WTC11 (cell line): ENCODE measurements at regions not wholly inside any gene's neighbourhood (a gene's known extent, or its start where the extent isn't known, plus 50 kb on each side); places are given as distances from the start of the nearest gene placed in this dataset.

Experiments
- AFF4 ChIP-seq: sonication (generic); formaldehyde crosslinking; IDR thresholded peaks from 2 replicates; pipeline ENCODE4 v1.8.1; 2023; ENCODE audit warnings: mild to moderate bottlenecking, missing genetic modification reagents, borderline replicate concordance
- CTCF ChIP-seq: fragments of 200-600 bp; IDR thresholded peaks from 2 replicates; pipeline ENCODE4 v1.8.0; 2022; ENCODE audit warnings: antibody characterized with exemption
- E2F1 ChIP-seq: sonication (generic); formaldehyde crosslinking; IDR thresholded peaks from 2 replicates; pipeline ENCODE4 v1.8.0; 2022; ENCODE audit warnings: mild to moderate bottlenecking, missing genetic modification reagents
- NFATC4 ChIP-seq: fragments of 250-450 bp; sonication (Bioruptor Pico); IDR thresholded peaks from 2 replicates; pipeline ENCODE4 v1.9.0; 2021; ENCODE audit warnings: mild to moderate bottlenecking
- PRRX2 ChIP-seq: fragments of 250-450 bp; sonication (Bioruptor Pico); IDR thresholded peaks from 2 replicates; pipeline ENCODE4 v1.8.0; 2021; ENCODE audit warnings: mild to moderate bottlenecking
- TF ChIP-seq, protein P1 (sequence below): sonication (generic); formaldehyde crosslinking; conservative IDR thresholded peaks from 2 replicates; pipeline ENCODE4 v1.8.1; 2022; ENCODE audit warnings: mild to moderate bottlenecking, missing genetic modification reagents
- TF ChIP-seq, protein P2 (sequence below): sonication (generic); formaldehyde crosslinking; IDR thresholded peaks from 2 replicates; pipeline ENCODE4 v1.8.1; 2022; ENCODE audit warnings: low read depth, missing genetic modification reagents, borderline replicate concordance
- TF ChIP-seq, protein P3 (sequence below): sonication (generic); formaldehyde crosslinking; IDR thresholded peaks from 2 replicates; pipeline ENCODE4 v1.8.1; 2023; ENCODE audit warnings: mild to moderate bottlenecking, missing genetic modification reagents, moderate library complexity
- TF ChIP-seq, protein P4 (sequence below): sonication (generic); formaldehyde crosslinking; IDR thresholded peaks from 2 replicates; pipeline ENCODE4 v1.8.1; 2023; ENCODE audit warnings: mild to moderate bottlenecking, missing genetic modification reagents, moderate library complexity

DNA sequence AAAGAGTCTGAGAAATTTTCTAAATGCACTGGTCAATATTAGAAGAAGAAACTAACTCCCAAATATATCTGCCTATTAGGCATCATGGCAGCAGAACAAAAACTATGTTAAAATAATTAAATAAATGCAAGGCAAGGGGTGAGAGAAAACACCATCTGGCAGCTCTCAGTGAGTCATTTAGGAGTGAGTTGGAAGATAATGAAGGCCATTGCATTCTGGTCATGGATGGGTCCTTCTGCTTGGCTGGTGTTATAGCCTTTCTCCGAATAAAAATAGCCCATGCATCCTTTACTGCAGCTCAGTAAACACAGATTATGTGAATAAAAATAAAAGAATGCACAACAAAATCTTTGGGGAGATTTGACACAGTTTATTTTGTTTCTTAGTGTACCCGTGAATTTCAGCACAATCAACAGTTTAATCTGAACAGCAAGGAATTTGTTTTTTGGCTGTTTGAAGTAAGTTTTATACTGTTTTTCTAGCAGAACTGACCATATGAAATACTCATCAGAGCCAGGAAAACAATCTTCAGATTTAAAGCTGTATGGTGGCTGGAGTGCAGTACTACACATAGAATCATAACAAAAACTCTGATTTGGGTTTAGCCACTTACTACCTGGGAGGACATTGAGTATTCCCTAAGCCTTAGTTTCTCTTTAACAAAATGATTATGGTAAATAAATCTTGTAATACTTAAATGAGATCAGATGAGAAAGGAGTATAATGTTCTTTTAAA is 225.1 kb upstream of the ITGA4 start:
- TF ChIP-seq CTCF: no peak
- no peak for TF ChIP-seq E2F1
- TF ChIP-seq, protein P1, sequence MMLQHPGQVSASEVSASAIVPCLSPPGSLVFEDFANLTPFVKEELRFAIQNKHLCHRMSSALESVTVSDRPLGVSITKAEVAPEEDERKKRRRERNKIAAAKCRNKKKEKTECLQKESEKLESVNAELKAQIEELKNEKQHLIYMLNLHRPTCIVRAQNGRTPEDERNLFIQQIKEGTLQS: no peak
- TF ChIP-seq, protein P2, sequence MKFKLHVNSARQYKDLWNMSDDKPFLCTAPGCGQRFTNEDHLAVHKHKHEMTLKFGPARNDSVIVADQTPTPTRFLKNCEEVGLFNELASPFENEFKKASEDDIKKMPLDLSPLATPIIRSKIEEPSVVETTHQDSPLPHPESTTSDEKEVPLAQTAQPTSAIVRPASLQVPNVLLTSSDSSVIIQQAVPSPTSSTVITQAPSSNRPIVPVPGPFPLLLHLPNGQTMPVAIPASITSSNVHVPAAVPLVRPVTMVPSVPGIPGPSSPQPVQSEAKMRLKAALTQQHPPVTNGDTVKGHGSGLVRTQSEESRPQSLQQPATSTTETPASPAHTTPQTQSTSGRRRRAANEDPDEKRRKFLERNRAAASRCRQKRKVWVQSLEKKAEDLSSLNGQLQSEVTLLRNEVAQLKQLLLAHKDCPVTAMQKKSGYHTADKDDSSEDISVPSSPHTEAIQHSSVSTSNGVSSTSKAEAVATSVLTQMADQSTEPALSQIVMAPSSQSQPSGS (CRISPR knock-in tag): no peak
- no peak for TF ChIP-seq PRRX2 (CRISPR knock-in tag)
- TF ChIP-seq, protein P3, sequence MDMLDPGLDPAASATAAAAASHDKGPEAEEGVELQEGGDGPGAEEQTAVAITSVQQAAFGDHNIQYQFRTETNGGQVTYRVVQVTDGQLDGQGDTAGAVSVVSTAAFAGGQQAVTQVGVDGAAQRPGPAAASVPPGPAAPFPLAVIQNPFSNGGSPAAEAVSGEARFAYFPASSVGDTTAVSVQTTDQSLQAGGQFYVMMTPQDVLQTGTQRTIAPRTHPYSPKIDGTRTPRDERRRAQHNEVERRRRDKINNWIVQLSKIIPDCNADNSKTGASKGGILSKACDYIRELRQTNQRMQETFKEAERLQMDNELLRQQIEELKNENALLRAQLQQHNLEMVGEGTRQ (CRISPR knock-in tag): no peak
- TF ChIP-seq NFATC4 (CRISPR knock-in tag): no peak
- TF ChIP-seq AFF4 (CRISPR knock-in tag): no peak
- TF ChIP-seq, protein P4, sequence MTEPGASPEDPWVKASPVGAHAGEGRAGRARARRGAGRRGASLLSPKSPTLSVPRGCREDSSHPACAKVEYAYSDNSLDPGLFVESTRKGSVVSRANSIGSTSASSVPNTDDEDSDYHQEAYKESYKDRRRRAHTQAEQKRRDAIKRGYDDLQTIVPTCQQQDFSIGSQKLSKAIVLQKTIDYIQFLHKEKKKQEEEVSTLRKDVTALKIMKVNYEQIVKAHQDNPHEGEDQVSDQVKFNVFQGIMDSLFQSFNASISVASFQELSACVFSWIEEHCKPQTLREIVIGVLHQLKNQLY (CRISPR knock-in tag): no peak
